Astrocyte of the cerebellum (primary cell): ENCODE measurements at regions not wholly inside any gene's neighbourhood (a gene's known extent, or its start where the extent isn't known, plus 50 kb on each side); places are given as distances from the start of the nearest gene placed in this dataset.
A peak's percentile ranks its signal among the peaks of the same experiment; 100 is the strongest.

Experiments
- DNase-seq: peaks from one replicate; pipeline ENCODE4 v3.0.0-alpha.2; 2011; ENCODE audit warnings: low read depth
- H3K4me3 ChIP-seq: 2 replicates; pipeline ENCODE4 v1.5.1; 2011; ENCODE audit warnings: mild to moderate bottlenecking, low read depth, low read length, moderate library complexity
- in situ Hi-C: cut with HindIII; loops from 2 replicates; pipeline ENCODE4 v1.10.0; 2017; ENCODE audit warnings: low sequenced_read_pairs
- TF ChIP-seq, protein P1 (sequence below): IDR thresholded peaks from 2 replicates; pipeline ENCODE4 v1.5.1; 2012; ENCODE audit warnings: low read length, low read depth, moderate library complexity, mild to moderate bottlenecking; ENCODE audit errors: missing control alignments

DNA sequence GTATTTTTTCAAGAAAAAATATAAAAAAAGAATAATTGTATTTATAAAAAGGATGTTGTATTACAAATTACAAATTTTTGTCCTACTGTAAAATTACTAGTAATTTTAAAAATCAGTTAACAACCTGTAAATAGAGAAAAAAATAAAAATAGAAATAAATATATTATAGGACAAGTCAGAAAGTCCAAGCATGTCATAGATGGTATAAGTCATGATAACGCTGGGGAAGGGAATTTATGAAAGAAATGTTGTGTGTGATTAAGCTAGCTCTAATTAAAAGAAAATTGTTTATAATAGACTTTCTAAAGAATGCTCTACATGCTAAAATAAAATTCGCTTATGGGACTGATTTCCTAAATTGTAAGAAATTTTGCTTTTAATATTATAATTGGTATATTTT, 2329.9 kb downstream of the ARAP2 start:
- no peak for DNase-seq
- H3K4me3 ChIP-seq: no peak overlapping the region
- in situ Hi-C loops: no loop called here
- TF ChIP-seq, protein P1, sequence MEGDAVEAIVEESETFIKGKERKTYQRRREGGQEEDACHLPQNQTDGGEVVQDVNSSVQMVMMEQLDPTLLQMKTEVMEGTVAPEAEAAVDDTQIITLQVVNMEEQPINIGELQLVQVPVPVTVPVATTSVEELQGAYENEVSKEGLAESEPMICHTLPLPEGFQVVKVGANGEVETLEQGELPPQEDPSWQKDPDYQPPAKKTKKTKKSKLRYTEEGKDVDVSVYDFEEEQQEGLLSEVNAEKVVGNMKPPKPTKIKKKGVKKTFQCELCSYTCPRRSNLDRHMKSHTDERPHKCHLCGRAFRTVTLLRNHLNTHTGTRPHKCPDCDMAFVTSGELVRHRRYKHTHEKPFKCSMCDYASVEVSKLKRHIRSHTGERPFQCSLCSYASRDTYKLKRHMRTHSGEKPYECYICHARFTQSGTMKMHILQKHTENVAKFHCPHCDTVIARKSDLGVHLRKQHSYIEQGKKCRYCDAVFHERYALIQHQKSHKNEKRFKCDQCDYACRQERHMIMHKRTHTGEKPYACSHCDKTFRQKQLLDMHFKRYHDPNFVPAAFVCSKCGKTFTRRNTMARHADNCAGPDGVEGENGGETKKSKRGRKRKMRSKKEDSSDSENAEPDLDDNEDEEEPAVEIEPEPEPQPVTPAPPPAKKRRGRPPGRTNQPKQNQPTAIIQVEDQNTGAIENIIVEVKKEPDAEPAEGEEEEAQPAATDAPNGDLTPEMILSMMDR: no peak

DNA sequence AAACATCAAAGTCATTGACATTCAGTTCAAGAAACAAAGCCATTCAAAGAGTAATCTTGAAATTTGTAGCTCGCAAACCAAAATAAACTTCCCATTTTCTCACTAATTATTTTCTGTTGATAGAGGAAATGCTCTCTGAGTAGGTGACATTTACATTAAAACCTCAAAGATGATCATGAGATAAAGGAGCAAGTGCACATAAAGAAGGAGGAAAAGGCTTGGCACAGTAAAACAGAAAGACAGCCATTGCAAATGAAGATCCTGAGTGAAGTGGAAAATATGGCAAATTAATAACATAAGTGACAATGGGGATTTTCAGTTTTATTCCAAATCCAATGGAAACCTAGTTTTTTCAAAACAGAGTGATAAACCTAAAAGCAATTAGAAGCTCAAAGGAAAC, 2320.8 kb downstream of the ARAP2 start:
- TF ChIP-seq, protein P1: no peak
- H3K4me3 ChIP-seq: no peak overlapping the region
- no peak for DNase-seq
- in situ Hi-C loops: no loop called here

DNA sequence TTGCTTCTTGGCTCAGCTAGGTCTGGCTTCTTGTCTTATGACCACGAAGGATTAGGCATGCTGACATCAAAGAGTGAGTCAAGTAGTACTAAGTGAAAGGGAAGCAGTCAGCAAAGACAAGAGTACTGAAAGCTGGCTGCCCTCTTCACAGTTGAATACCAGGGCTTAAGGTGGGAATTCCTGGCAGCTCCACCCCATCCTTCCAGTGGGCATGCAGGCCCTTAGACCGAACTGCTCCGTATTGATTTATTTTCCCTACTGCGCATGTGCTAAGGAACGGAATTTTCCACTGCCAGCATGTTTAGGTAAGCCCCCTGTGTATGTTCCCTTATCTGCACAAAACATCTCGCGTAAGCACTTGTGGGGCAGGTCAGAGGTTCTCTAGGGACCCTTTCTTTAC, 2320.1 kb downstream of the ARAP2 start:
- TF ChIP-seq, protein P1: no peak
- in situ Hi-C loops: no loop called here
- H3K4me3 ChIP-seq: no peak overlapping the region
- peak; percentile 78 for DNase-seq

DNA sequence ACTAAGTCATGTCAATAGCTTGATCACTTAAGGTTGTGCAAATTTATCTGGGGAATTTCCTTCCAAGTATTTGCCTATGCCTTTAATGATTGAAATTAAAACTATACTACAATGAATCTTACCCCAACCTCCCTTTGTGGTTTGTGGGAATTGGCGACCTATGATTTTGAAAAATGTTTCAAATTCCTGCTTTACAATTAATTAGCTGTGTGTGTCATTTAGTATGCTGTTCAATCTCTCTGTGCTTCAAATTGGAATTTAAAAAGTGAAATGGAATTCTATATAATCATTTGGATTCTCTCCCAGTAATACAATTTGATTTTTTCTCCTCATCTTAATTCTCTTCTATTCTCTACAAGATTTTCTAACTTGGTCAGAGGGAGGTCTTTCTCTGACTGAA, 2319.5 kb downstream of the ARAP2 start:
- H3K4me3 ChIP-seq: no peak overlapping the region
- peak; percentile 49 for DNase-seq
- in situ Hi-C loops: no loop called here
- TF ChIP-seq, protein P1: no peak

DNA sequence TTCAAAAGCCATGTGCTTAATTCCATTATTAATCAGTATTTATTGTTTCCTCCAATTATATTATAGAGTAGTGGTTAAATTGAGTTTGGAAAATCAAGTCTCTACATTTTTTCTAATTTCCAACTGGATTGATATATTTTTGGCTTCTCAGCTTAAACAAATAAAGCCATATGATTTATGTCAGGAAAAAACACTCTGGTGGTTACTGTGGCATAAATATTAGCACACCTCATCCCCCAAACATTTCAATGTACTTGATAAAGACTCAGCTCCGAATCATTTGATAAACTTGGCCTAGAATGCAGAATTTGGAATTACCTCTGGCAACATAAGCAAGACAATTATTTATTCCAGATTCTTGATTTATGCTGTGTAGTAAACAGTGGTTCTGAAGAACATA, 2313.8 kb downstream of the ARAP2 start:
- in situ Hi-C loops: no loop called here
- TF ChIP-seq, protein P1: no peak
- peak; percentile 32 for DNase-seq
- no peak overlapping the region for H3K4me3 ChIP-seq

DNA sequence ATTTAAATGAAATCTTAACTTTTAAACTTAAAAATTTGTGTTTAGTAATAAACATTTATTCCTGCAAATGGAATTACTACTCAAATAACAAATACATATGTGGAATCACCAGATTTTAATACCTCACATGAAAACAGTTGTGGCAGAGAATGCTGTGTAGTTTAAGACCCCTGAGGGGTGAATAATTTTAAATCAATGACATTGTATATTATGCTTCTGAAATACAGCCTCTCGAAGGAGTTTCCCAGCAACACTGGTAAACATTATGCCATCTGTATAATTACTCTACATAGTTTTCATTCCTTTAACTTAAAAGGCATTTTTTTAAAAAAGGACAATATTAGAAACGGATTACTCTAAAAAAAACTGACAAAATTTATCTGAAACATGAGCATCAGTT, 2313.3 kb downstream of the ARAP2 start:
- no peak overlapping the region for H3K4me3 ChIP-seq
- in situ Hi-C loops: no loop called here
- no peak for DNase-seq
- TF ChIP-seq, protein P1: no peak

DNA sequence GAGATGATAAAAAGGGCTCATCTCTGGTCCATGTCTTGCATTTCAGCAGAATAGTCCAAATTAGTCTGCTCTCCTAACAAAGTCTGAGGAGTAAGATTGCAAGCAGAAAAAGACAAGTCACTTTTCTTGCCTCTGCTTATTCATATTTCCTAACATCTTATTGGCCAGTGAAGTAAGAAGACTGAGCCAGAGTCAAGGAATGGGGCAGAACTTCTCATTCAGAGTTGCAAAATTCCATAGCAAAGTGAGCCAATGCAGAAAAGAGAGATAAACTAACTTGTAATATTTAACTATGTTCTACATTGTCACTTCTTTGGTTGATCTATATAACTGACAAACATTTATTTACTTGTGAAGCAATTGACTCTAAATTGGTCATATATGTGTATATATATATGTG, 2304.0 kb downstream of the ARAP2 start:
- in situ Hi-C loops: no loop called here
- DNase-seq: no peak
- TF ChIP-seq, protein P1: no peak
- no peak overlapping the region for H3K4me3 ChIP-seq
